Uterus (tissue), 3 donors: ENCODE measurements at regions not wholly inside any gene's neighbourhood (a gene's known extent, or its start where the extent isn't known, plus 50 kb on each side); places are given as distances from the start of the nearest gene placed in this dataset.
"Not testable (repeated sequence)": the region's sequence is repeated elsewhere in the genome, so short reads cannot be mapped to it uniquely, and the experiment has no call there.

Experiments used
- DNase-seq, 2 donors: peaks; one replicate each; pipeline ENCODE4 v3.0.0-alpha.2; 2019 to 2020
- H3K27ac ChIP-seq, 2 donors: fragments of 200-600 bp; sonication (generic); 1 replicate in 1 of 2; 2 replicates in 1 of 2; pipeline ENCODE4 v1.5.1; 2016 to 2018
- H3K27me3 ChIP-seq, 2 donors: fragments of 200-600 bp; sonication (generic); one replicate each; pipeline ENCODE4 v1.5.1; 2018 to 2019; ENCODE audit warnings: control low read depth in 1 of 2
- H3K36me3 ChIP-seq, 2 donors: fragments of 200-600 bp; sonication (generic); one replicate each; pipeline ENCODE4 v1.5.1; 2019; ENCODE audit warnings: control low read depth in 1 of 2
- H3K4me1 ChIP-seq, 2 donors: fragments of 200-600 bp; sonication (generic); one replicate each; pipeline ENCODE4 v1.5.1; 2018 to 2019; ENCODE audit warnings: control low read depth in 1 of 2
- H3K4me3 ChIP-seq, 2 donors: fragments of 200-600 bp; sonication (generic); 1 replicate in 1 of 2; 2 replicates in 1 of 2; pipeline ENCODE4 v1.5.1; 2018 to 2019; ENCODE audit warnings: mild to moderate bottlenecking in 1 of 2
- H3K9me3 ChIP-seq, 2 donors: fragments of 200-600 bp; sonication (generic); one replicate each; pipeline ENCODE4 v1.5.1; 2019; ENCODE audit warnings: control low read depth in 1 of 2
- CTCF ChIP-seq, 4 experiments: fragments of 200-600 bp in 2 of 4; fragments of 450-650 bp in 2 of 4; sonication (generic) in 2 of 4; IDR thresholded peaks; one replicate each; pipeline ENCODE4 v1.5.1; 2016 to 2019; ENCODE audit warnings: antibody characterized with exemption in 4 of 4, mild to moderate bottlenecking in 2 of 4, moderate library complexity in 1 of 4
- POLR2A ChIP-seq, 2 donors: fragments of 450-650 bp; IDR thresholded peaks; one replicate each; pipeline ENCODE4 v1.6.1; 2016; ENCODE audit warnings: antibody characterized with exemption in 2 of 2, mild to moderate bottlenecking in 1 of 2, moderate library complexity in 1 of 2
- intact Hi-C: fragments of 100-400 bp; cut with DNase I; formaldehyde crosslinking; loops from one replicate; pipeline ENCODE4 v1.15.1; 2023; ENCODE audit warnings: low total_unique reads
- donor health status: DM: yes; HTN: yes; CAD: no.

GRCh38 chr5:17022296-17022695, 86.2 kb upstream of the MYO10 start:
- intact Hi-C loops: no loop called here
- no peak overlapping the region for H3K4me3 ChIP-seq
- no peaks in the 10 kb centered on the region for H3K9me3 ChIP-seq
- no peak for DNase-seq
- no peaks in the 10 kb centered on the region for H3K36me3 ChIP-seq
- H3K4me1 ChIP-seq: no peaks in the 10 kb centered on the region
- no peak for TF ChIP-seq CTCF (IDR thresholded peaks at IDR 0.05)
- TF ChIP-seq POLR2A (IDR thresholded peaks at IDR 0.05): no peak
- H3K27ac ChIP-seq: no peak overlapping the region
- no peaks in the 10 kb centered on the region for H3K27me3 ChIP-seq

GRCh38 chr5:17024686-17025180, 88.6 kb upstream of the MYO10 start:
- no peak overlapping the region for H3K4me3 ChIP-seq
- TF ChIP-seq CTCF (IDR thresholded peaks at IDR 0.05) (no peak), POLR2A (IDR thresholded peaks at IDR 0.05) (no peak)
- H3K4me1 ChIP-seq: no peaks in the 10 kb centered on the region
- no peak overlapping the region for H3K27ac ChIP-seq
- no peaks in the 10 kb centered on the region for H3K36me3 ChIP-seq
- DNase-seq: no peak
- H3K27me3 ChIP-seq: no peaks in the 10 kb centered on the region
- intact Hi-C loops: no loop called here
- H3K9me3 ChIP-seq: no peaks in the 10 kb centered on the region

- H3K36me3 ChIP-seq, H3K27me3 ChIP-seq, H3K27ac ChIP-seq, H3K4me3 ChIP-seq, intact Hi-C loops, DNase-seq, H3K9me3 ChIP-seq, H3K4me1 ChIP-seq: not testable (repeated sequence)
Observed at GRCh38 chr5:17031659-17032277, 95.7 kb upstream of the MYO10 start.

GRCh38 chr5:17032314-17032985, 96.4 kb upstream of the MYO10 start:
- H3K4me1 ChIP-seq, H3K9me3 ChIP-seq, H3K4me3 ChIP-seq, DNase-seq, H3K27ac ChIP-seq, H3K27me3 ChIP-seq, intact Hi-C loops, H3K36me3 ChIP-seq: not testable (repeated sequence)

GRCh38 chr5:17034992-17035391, 98.9 kb upstream of the MYO10 start:
- H3K36me3 ChIP-seq, H3K27me3 ChIP-seq, DNase-seq, H3K4me1 ChIP-seq, intact Hi-C loops, H3K9me3 ChIP-seq, H3K27ac ChIP-seq, H3K4me3 ChIP-seq: not testable (repeated sequence)

GRCh38 chr5:17037751-17038150, 101.7 kb upstream of the MYO10 start:
- Histone ChIP-seq H3K4me3 (no peak overlapping the region), H3K9me3 (no peaks in the 10 kb centered on the region), H3K4me1 (no peaks in the 10 kb centered on the region), H3K27me3 (no peaks in the 10 kb centered on the region), H3K27ac (no peak overlapping the region), H3K36me3 (no peaks in the 10 kb centered on the region)
- no peak for TF ChIP-seq POLR2A (IDR thresholded peaks at IDR 0.05)
- no peak for TF ChIP-seq CTCF (IDR thresholded peaks at IDR 0.05)
- no peak for DNase-seq
- intact Hi-C loops: no loop called here
